ENCODE measurements at regions not wholly inside any gene's neighbourhood (a gene's known extent, or its start where the extent isn't known, plus 50 kb on each side); places are given as distances from the start of the nearest gene placed in this dataset.

GRCh38 chr1:244106837-244107493, 55.9 kb downstream of the ZBTB18 start:
- TF ChIP-seq EP300 (IDR thresholded peaks at IDR 0.05) = no peak
- TF ChIP-seq, protein P1, sequence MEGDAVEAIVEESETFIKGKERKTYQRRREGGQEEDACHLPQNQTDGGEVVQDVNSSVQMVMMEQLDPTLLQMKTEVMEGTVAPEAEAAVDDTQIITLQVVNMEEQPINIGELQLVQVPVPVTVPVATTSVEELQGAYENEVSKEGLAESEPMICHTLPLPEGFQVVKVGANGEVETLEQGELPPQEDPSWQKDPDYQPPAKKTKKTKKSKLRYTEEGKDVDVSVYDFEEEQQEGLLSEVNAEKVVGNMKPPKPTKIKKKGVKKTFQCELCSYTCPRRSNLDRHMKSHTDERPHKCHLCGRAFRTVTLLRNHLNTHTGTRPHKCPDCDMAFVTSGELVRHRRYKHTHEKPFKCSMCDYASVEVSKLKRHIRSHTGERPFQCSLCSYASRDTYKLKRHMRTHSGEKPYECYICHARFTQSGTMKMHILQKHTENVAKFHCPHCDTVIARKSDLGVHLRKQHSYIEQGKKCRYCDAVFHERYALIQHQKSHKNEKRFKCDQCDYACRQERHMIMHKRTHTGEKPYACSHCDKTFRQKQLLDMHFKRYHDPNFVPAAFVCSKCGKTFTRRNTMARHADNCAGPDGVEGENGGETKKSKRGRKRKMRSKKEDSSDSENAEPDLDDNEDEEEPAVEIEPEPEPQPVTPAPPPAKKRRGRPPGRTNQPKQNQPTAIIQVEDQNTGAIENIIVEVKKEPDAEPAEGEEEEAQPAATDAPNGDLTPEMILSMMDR (IDR thresholded peaks at IDR 0.05) = no peak

All from ovary (tissue), 3 donors.